ENCODE measurements at regions not wholly inside any gene's neighbourhood (a gene's known extent, or its start where the extent isn't known, plus 50 kb on each side); places are given as distances from the start of the nearest gene placed in this dataset.

DNA sequence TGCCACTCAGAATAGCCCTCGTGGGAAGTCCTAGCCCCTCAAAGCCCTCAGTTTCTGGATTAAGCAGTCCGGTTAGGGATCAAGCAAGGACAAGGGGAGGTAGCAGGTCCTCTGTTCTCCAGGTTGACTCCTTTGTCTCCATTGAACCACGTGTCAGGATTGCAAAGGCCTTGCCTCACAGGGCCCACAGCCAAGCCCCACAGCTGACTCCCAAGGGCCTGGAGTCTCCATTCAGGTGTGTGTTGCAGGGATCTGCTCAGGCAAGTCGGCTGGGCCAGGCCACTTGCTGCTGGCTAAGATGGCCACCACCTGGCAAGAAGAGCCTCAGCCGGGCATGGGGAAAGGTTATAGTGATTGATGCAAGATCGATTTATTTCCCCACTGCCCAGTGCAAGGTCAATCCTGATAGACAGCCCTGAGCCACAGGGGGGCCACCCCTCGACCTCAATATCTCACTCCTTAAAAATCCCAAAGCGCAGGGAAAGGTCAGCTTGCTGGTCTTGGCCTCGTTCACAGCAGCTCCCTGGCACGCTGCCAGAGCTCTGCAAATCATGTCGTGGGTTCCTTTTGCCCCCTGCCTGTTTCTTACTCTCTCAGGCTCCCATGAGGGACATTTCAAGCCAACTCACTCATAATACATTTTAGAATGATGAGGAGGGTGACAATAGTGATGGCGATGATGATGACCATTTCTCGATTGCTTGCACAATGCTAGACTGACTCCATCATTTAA is 75.9 kb downstream of the EDN3 start:
- no peak for DNase-seq

DNA sequence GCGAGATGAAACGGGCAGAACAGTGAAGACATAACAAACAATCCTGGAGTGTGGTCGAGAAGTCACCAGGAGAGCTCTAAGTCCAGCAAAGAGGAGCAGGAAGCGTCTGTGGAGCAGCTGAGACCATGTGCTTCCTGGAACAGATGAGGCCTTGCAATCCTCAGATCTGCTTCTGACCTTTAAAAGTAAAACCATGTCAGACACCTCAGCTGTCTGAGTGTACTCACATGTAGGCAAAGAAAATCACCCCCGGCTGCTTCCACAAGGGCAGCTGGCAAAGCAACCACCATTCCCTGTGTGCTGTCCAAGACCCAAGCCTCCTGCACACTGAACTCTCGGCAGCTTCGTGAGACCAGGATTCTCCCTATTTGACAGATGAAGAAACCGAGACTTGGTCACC is 76.6 kb downstream of the EDN3 start:
- DNase-seq: no peak

DNA sequence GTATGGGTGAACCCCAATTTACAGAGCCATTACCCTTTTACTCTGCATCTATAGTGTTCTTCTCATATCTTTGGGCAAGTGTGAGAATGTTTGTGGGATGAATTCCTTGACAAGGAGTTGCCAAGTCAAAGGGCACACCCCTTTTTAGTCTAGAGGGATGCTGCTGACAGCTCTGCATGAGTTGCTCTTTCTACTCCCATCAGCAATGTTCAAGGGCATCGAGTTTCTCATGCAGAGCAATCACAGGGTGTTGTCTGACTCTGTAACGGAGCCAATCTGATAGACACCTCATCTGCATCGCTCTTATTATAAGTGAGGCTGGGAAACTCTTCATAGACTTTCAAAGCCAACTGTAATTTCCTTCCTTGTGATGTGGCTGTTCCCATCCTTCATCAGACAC is 77.4 kb downstream of the EDN3 start:
- DNase-seq: no peak

DNA sequence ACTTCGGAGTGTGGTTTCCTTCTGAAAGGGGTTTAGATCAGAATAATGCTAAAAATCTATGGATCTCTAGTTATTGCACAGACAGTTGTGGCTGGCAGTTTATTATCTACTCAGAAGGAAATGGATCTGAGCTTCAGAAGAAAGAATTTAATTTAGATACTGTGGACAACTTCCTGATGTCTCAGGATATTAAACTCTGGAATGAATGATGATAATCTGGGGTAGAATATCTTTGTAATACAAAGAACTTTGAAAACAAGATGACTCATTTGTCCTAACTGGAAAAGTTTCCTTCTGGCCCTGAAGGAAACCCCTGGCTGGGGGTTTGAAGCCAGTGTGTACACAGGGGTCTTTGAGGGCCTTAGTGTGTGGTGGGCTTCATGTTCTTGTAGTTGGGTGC is 78.0 kb downstream of the EDN3 start:
- no peak for DNase-seq

DNA sequence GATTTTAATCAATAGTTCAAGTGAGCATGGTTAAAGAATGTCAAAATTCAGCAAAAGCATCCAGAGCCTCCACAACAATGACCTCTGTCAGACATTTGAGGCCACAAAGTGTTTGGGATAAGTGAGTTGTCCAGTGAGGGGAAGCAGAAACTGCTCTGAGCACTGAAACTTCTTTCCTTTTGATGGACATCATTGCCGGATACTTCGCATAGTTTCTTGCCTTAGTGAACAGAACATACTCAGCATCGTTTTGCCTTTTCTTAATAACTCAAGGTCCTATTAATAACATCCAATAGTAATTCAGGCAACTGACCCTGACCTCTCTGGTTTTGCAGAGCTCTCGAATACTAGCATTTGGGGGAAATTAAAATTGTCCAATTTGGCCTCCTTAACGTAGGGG is 78.6 kb downstream of the EDN3 start:
- DNase-seq: no peak

DNA sequence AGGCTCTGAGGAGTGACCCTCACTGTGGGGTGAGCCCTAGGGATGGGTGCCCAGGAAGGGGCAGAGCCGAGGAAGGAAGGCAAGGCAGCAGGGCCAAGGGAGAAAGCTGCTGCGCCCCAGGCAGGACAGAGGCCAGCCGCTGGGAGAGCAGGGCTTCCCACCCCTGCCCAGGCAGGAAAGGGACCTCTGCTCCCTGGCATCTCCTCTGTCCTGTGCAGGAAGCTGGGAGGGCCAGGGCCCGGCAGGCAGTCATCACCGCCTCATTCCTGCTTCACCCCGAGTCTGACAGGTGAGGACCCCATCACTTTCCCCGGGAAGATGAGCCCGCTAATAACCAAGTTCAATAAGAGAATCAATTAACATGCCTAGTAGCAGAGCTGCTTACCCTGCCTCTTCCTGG is 81.3 kb downstream of the EDN3 start:
- DNase-seq: no peak

DNA sequence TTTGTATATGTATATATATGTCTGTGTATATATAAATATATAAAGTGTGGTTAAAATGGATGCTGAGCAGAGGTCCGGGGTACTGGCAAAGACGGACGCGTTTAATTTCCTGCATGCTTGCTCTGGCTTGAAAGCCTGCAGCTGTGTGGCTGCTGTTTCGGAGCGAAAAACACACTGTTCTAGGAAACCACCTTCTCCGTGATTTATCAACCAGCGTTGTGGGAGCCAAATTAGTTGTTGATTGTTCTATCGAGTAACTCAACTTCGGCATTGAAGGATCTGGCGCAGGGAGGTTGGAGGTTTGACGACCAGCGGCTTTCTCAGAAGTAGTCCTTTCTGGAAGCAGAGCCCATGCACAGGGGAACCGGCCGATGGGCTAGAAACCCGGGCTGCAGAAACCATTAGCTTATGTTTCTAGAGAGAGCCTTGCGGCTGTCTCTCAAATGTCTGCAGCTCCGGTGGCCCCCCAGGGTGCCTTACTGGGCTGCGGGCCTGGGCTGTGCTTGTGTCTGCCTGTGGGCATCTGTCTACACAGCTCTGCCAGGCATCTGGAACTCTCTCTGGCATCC is 81.8 kb downstream of the EDN3 start:
- DNase-seq: no peak

DNA sequence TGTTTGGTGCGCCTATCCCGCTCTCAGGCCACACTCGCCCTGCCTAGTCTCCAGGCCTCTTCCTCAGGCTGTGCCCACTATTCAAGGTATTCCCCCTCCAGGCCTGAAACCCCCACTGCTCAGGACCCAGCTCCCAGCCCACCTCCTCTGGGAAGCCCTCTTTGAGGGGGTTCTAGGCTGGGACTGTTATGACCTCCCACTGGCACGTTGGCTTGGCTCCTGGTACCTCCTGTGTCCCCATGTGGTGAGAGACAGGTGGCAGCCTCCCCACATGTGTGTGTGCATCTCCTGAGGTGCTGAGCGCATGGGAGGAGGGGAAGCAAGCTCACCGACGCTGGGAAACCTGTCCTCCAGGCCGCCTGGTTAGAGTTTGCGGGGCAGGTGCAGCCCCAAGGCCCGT is 82.5 kb downstream of the EDN3 start:
- DNase-seq: no peak

DNA sequence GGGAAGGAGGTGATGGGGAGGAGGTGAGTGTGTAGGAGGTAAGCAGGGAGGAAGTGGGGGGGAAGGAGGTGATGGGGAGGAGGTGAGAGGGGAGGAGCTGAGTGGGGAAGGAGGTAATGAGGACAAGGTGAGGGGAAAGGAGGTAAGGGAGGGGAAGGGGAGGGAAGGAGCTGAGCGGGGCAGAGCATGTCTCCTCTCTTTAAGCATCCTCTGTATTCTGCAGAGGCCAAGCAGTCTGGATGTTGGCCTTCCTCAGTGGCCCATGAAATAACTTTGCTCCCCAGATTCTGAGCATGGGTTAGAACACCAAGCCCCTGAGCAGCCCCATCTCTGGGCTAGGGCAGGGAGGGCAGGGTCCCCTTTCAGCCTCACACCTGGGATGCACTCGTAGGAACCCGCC is 84.6 kb downstream of the EDN3 start:
- no peak for DNase-seq

DNA sequence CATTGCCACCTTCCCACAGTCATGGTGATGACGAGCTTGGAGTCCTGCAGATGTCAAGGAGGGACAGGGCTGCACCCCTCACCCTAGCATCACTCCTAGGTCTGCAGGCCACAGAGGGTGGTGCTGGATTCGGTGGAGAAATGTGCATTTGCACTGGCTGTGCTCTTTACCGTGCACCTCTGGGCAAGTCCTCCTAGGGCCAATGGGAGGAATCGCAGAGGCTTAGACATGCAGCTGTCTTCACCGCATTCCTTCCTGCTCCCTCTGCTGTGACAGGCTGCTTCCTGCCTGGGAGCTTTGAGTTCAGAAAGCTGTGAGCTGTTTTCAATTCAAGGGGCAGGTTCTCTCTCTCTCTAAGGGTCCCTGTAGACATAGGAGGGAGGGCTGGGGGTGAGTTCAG is 85.1 kb downstream of the EDN3 start:
- DNase-seq: peak; percentile 56

DNA sequence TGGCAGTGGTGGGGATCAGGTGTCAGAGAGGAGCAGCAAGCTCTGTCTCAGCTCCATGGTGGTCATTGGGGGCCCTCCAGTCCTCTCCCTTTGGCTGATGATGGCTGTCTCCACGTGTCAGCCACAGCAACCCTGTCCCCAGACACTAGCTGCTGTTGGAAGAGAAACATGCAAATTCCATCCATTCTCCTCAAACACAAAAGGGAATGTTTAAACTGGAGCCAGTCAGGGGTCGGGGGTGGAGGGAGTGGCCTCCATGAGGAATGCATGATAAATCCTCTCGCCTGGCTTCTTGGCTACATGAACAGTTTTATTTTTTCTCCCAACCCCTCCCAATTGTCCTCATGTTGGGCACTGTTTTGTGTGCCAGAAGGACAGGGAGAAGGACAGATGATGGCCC is 86.4 kb downstream of the EDN3 start:
- no peak for DNase-seq

DNA sequence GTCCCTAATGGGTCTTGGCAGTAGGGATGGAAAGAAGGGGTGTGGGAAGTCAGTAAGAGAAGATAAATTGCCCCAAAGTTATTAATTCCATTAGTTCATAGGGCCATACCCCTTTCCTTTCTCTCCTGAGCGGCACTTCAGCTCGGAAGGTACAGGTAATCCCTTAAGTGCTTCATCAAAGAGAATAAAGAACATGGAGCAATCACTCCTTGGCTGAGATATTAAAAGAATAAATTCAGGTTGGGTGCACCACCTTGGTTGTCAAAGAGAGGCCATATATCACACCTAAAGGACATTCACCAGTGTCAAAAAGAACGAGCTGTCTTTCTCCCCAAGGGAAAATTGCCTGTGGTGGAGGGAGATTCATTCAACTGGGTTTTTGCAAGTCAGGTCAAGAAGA is 87.5 kb downstream of the EDN3 start:
- DNase-seq: no peak

DNA sequence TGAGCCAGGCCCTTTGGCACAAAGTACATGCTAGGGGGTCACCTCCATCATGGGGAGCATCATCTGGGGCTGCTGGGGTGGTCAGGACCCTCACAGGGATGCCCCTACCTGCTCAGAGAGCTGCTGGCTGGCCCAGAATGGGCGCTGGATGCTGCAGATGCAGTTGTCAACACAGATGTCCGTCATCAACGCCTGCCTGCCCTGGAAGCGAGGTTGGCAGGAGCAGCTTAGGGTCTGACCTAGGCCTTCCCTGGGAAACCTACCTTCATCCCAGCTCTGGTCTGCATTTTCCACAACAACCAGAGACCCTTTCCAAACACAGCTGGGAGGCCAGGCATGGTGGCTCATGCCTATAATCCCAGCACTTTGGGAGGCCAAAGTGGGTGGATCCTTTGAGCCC is 88.0 kb downstream of the EDN3 start:
- DNase-seq: no peak

DNA sequence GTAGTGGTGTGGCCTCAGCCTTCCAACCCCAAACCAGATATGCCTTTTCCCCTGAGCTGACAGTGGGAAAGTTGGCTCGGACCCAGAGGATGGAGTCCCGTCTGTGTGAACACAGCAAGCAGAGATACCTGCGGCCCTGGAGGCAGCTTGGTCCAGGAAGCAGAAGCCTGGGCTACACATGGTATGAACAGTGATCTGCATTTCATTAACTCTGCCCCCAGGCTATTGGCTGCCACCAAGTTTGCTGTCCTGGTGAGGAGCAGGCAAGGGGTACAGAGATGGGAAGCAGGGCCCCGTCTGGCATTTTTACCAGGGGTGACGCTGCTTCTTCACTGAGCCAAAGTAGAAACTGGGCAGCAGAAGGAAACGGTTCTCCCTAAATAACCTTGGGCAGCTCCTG is 90.0 kb downstream of the EDN3 start:
- DNase-seq: no peak

DNA sequence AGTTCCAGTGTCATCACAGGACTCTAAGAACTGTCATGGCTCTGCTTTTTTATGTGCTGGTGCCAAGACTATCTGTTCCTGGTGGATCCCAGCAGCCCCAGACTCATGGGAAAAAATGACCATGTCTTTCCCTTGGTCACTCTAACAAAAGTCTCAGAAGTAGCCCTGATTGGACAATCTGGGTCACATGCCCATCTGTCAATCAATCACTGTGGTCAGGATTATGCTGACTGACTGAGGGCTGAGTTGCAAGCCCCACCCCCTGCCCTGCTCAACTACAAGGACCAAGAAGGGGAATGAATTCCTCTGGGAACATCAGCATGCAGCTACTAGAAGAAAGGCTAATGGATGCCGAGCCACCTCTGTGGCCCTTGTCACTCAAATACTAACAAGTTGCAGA is 91.6 kb downstream of the EDN3 start:
- no peak for DNase-seq

DNA sequence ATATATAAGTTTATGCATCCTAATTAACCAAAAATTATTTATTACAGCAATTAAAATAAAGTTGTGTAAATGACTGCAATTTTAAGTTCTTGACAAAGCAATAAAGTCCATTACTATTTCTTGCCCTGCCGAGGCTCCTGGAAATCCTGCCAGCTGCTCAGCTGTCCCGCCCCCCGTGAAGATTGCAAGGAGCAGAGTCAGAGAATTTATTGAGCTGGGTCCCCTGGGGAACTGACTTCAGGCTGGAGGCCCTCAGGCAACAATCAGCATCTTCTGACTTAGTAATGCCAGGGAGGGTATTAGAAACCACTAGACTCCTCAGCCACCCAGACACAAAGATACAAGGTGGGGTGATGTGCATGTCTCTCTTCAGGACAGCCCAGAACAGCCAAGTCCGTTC is 92.3 kb downstream of the EDN3 start:
- DNase-seq: no peak

DNA sequence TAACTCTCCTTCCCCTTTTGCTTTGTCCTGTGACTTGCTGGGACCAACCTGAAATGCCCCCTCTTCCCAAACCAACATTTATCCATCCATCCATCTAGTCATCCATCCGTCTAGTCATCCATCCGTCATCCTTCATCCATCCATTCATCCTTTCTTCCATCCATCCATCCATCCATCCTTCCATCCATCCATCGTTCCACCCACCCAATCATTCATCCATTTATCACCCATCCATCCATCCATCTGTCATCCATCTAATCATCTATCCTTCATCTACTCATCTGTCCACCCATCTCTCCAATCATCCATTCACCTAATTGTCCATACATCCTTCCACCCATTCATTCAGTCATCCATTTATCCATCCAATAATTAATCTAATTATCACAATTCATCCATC is 92.7 kb downstream of the EDN3 start:
- no peak for DNase-seq

DNA sequence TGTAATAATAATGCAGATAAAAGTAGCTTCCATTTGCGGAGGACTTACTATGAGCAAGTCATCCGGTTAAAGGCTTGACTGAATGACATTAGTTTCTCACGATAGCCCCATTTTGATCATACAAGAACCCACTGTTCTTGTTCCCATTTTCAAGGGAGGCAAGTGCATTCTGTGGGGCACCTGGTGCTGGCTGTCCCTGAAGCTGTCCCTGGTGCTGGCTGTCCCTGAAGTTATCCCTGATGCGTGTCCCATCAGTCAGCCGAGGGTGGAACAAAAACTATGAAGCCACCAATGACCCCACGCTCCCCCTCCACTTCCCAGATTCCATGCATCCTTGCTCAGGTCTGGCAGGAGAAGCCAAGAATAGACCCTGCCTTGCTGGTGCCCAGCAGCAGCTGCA is 95.3 kb downstream of the EDN3 start:
- no peak for DNase-seq

DNA sequence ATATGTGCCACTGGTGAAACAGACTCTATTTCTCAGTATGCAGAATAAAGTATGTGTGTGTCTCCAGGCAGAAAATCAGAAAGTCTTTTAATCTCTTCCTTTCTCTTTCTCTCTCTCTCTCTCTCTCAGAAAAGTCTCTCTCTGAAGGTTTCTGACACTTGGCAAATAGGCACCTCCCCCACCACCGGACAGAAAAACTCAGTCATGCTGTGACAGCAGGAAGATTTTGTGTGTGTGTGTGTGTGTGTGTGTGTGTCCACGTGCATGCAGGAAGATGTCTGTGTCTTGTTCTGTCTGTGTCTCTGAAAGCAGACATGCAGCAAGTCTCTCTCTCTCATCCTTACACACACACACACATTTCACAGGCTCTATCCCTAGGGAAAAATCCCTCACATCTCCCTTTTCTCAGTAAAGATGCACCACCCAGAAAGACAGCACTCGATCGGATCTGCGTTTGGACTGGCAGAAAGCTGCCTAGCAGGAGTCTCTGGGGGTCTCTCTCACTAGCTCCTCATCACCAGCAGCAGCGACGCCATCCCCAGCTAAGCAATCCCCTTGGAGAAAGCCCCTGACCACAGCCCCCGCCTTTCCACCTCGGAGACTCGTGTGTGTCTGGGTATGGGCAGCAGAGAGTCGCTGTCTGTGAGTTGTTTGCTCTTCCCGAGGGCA is 98.3 kb downstream of the EDN3 start:
- peak; percentile 25 for DNase-seq

DNA sequence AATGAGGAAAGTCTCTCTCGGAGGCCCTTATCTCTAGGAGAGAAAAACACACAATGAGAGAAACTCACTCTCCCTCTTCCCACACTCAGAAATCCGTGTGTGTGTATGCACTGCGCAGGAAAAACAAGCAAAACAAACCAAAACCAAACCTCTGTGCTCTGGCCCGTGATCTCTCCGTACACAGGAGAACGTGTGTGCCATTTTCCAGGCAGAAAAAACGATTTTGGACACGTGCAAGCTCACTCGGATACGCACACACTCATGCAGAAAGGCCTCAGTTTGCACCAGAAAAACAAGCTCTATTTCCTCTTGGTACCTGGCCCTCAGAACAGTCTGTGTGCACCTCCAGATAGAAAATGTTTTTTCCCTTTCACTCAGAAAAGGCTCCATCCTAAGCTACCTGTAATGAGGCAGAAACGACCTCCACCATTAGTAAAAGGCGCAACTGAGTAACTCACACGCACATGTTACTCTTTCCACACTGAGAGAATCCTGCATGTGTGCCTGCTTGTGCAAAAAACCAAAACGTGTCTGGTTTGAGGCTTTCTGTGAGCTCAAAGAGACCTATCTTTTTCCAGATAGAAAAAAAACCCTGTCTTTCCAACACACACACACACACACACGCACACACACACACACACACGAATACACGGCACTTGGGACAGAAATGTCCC is 99.2 kb downstream of the EDN3 start:
- no peak for DNase-seq

DNA sequence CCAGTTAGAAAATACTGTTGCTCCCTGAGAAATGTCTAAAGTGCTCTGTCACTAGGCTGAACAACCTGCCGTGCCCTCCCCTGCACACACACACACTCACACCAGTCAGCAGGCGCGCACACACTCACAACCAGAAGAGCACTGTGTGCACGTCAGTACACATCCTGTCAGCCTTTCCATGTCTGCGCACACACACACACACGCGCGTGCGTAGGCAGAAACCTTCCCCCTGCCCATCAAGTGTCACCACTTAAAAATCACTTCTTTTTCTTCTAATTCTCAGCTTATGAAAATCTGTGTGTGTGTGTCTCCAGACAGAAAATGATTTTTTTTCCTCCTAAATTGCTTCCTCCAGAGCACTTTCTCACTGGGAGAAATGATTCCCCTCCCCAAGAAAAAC is 100.3 kb downstream of the EDN3 start:
- peak; percentile 9 for DNase-seq

DNA sequence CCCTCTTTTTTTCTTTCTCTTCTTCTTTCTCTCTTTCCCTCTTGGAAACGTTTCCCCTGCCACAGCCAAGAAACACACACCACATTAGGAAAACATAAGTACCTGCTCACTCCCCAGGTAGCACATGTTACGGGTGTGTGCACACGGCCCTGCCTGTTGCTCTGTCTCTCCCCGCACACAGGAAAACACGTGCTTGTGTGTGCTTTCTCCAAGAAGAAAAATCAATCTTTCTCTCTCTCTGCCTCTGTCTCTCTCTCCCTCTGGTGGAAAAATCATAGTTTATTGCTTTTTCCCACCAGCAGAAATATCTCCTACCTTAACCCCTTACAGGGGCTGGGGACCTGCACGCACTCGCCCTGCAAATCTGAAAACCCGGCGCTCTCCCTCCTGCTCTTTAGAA is 102.3 kb downstream of the EDN3 start:
- DNase-seq: no peak

DNA sequence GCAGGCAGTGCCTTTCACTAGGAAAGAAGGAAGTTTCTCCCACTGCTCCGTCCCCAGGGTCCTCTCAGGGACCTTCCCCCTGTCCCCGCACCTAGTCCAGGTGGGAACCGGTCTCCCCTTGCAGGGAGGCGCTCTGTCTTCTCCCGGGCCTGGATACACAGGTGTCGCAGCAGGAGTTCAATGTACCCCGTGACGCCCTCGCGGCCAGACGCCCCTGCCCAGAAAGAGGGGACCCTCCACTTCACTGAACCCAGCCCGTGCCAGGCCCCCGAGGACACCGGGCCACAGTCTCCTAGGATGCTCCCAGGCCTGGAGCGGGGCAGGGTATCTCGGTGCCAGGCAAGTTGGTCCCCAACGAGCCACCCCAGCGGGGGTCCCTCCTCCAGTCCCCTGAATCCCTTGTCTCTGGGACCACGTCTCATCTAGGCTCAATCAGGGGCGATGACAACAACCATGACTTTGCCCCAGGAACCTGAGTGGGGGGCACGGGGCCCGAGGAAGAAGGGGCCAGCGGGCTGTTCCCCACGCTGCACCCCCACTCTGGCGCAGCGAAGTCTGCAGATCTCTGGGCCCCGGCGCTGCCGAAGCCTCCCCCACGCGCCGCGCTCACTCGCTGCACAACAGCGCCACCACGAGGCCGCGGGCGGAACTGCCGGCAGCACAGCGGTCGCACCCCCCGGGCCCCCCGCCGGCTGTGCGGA is 103.0 kb downstream of the EDN3 start:
- DNase-seq: peak; percentile 59

DNA sequence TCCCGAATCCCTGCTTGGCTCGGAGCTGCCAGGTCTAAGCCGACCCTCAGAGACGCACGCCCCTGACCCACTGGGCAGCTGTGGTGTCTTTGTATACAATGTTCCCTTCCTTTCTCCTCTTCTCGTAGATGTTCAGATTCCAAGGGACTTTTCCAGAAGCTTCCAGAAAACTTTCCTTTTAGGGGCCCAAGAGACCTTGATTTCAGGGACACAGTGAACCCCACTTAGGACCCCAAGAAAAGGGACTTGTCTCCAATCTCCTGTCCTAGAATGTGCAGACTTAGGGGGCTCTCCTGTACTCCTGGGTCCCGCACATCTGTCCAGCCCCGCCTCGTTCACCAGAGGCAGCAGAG is 103.5 kb downstream of the EDN3 start:
- DNase-seq: no peak
